ENCODE measurements at regions not wholly inside any gene's neighbourhood (a gene's known extent, or its start where the extent isn't known, plus 50 kb on each side); places are given as distances from the start of the nearest gene placed in this dataset.
A peak's percentile ranks its signal among the peaks of the same experiment; 100 is the strongest.

DNA sequence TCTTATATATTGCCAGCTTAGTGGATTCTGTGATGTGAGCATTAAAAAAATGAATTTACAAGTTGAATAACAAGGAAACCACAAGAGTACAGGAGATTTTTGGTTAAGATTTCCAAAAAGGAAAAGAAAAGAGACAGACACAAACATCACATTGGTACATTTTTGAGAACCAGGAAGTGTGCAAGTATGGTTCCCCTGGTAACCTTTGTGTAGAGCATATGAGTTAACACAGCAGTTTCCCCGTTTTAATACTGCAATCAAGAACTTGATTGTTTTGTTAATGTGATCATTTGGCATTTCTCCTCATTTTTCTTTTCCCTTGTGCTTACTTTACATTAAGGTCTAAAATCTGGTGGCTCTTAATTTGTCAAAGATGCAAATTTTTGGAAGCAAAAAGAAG is 490.4 kb upstream of the ATP2B1 start:
- no peak for DNase-seq

DNA sequence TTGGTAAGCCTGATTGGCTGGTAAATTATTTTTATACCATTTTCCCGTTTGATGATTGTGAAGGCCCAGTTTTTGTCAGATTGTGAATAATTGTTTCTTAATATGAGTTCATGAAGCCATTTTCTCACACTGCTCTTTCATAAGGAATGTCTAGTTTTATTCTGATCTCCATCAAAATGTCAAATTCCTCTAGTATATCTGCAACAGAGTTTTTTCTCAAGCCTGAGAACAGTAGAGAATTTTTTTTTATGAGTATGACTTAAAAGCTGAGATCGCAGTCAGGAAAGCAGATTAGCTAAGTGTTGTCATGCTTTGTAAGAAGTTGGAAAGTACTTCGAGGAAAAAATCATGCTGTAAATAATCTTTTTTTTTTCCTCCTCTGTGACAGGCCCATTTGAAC is 484.9 kb upstream of the ATP2B1 start:
- no peak for DNase-seq

- DNase-seq = no peak
Measured at GRCh38 chr12:90188857-90189256, 480.2 kb upstream of the ATP2B1 start.

GRCh38 chr12:90183201-90183600 is 474.6 kb upstream of the ATP2B1 start:
- DNase-seq = no peak

DNA sequence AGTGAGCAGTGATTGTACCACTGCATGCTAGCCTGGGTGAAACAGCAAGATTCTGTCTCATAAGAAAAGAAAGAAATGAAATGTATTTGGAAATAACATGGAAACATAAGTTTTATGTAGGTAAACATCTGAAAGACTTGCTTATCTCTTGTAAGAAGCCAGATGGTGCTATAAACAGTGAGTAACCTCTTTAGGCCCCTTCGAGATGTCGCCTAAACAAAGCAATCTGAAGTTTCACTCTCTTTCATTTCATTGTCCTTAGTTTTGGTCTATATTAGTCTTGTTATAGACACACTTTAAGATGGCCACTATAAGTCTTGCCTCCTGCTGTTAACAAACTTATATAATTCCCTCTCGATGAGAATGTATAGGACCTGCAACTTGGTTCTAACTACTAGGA is 472.6 kb upstream of the ATP2B1 start:
- no peak for DNase-seq

DNA sequence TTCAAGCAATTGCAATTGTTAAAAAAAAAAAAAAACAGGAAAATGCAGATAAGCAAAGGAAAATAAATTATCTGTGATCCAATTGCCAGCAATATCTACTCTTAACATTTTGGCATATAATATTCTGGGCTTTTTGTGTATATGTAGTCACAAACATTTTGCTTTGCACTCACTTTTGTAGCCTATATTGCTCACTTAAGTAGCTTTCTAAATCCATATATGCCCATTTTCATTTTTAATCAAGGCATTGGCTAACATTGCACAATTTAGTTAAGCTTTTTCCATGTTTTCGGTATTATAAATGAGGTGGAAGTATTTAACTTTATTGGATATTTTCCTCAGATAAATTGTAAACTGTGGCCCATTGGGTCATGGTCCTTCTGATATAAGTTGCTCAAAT is 466.3 kb upstream of the ATP2B1 start:
- DNase-seq = no peak

DNA sequence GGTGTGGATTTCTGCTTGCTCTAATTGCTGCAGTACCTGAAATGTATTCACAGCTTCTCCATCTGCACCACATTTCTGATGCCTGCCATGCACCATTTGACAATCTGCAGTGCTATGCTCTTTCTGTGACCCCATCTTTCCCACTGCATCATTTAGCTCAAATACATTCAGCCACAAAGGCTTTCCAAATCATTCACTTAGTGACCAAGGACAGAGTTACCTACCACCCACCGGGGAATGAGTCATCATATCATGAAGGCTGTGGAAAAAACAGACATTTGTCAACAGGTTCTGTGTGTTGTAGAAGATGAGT is 465.5 kb upstream of the ATP2B1 start:
- peak; percentile 6 for DNase-seq

GRCh38 chr12:90173499-90174197 is 465.0 kb upstream of the ATP2B1 start:
- no peak for DNase-seq

DNA sequence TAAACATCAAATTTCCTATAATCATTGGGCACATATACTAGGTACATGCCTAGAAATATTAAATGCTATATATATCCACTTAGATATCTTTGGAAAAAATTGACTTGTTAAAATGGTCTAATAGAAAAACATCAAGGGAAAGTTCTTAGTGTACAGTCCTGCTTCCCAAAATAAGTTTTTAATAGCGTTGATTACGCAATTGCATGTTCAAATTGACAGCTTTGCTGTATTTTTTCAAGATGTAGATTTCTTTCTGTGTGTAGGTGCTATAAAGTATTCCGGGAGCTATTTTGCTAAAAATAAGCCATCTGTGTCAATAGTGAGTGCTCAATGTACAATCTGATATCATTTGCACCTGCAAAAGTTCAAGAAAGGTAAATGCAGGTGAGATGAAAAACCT is 463.9 kb upstream of the ATP2B1 start:
- no peak for DNase-seq

DNA sequence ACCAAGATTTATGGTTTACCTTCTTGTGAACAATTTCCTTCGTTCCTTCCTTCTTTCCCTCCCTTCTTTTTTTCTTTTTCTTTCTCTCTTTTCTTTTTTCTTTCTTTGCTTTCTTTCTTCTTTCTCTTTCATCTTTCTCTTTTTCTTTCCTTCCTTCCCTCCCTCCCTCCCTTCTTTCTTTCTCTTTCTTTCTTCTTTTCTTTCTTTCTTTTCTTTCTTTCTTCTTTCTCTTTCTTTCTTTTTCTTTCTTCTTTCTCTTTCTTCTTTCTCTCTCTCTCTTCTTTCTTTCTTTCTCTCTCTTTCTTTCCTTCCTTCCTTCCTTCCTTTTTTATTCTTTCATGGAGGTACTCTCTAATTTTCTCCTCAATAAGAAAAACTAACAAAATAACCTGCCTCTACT is 462.1 kb upstream of the ATP2B1 start:
- no peak for DNase-seq

GRCh38 chr12:90167518-90168208 is 459.0 kb upstream of the ATP2B1 start:
- no peak for DNase-seq

DNA sequence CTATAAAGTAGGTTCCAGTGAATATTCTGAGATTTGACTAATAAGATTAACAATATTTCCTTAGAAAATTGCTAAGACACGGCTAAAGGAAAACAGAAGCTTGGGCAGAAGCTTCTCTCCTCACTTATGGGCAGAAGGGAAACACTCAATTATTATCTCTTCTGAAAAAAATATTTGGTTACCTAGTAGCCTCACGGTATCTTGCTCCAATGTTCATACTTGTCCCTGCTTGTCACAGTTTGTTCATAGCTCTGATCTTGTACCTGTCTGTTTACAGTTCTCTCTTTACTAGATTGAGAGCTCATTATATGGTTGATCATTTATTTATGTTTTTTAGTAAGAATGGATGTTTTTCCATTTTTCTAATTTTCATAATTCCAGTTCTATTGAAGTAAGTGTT is 458.0 kb upstream of the ATP2B1 start:
- no peak for DNase-seq

- DNase-seq = no peak
Measured at GRCh38 chr12:90166012-90166411, 457.4 kb upstream of the ATP2B1 start.

GRCh38 chr12:90163975-90164374 is 455.3 kb upstream of the ATP2B1 start:
- DNase-seq = no peak

- no peak for DNase-seq
Measured at GRCh38 chr12:90153827-90154226, 445.2 kb upstream of the ATP2B1 start.

- no peak for DNase-seq
Measured at GRCh38 chr12:90152897-90153624, 444.4 kb upstream of the ATP2B1 start.

GRCh38 chr12:90151491-90152015 is 442.9 kb upstream of the ATP2B1 start:
- no peak for DNase-seq

GRCh38 chr12:90149453-90149852 is 440.8 kb upstream of the ATP2B1 start:
- no peak for DNase-seq

GRCh38 chr12:90129366-90130030 is 420.9 kb upstream of the ATP2B1 start:
- no peak for DNase-seq

DNA sequence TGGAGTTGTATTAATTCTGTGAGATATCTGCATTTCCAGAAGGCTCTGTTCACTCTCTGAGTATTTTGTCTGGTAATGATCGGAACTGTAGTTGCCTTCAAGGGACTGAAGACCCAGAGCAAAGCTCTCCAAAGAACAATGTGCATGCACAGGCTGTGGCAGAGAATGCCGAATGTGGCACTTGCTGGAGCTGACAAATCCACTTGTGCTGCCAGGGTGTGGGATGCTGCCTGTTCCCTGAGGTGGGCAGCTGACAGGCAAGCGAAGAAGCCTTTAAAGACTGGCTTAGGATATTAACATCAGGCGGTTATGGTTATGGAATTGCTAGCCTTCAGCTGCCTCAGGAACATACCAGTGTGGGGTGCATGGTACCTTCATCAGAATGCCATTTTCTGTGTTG is 419.9 kb upstream of the ATP2B1 start:
- no peak for DNase-seq

DNA sequence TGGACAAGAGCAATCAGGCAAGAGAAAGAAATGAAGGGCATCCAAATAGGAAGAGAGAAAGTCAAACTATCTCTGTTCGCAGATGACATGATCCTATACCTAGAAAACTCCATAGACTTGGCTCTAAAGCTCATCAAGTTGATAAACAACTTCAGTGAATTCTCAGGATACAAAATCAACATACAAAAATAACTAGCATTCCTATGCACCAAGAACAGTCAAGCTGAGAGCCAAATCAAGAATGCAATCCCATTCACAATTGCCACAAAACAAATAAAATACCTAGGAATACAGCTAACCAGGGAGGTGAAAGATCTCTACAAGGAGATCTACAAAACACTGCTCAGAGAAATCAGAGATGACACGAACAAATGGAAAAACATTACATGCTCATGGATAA is 417.5 kb upstream of the ATP2B1 start:
- no peak for DNase-seq

GRCh38 chr12:90124914-90125313 is 416.3 kb upstream of the ATP2B1 start:
- no peak for DNase-seq

DNA sequence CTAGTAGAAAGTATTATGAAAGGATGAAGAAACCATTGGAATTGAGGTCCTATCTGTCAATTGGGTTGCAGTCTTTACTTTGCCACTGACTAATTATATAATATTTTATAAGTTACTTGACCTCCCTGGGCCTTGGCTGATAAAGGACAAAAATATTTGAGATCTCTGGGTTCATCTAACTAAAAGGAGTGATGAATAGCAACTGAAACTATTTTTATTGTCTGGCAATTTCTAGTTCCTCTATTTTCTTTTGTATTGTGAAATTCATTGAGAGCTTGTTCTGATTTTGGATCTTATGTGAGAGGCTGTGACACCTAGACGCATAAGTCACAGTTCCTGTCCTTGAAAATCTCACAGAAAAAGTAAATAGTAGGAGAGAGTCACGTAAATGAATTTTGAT is 415.7 kb upstream of the ATP2B1 start:
- DNase-seq = peak; percentile 40

Measured in fibroblast of skin of abdomen (primary cell).